Left hindlimb (tissue), 1 donor: ENCODE measurements at regions not wholly inside any gene's neighbourhood (a gene's known extent, or its start where the extent isn't known, plus 50 kb on each side); places are given as distances from the start of the nearest gene placed in this dataset.
A peak's percentile ranks its signal among the peaks of the same experiment; 100 is the strongest.
"Not testable (repeated sequence)": the region's sequence is repeated elsewhere in the genome, so short reads cannot be mapped to it uniquely, and the experiment has no call there.

ENCODE experiments used
- DNase-seq: peaks from one replicate; pipeline ENCODE4 v3.0.0-alpha.2; 2018

DNA sequence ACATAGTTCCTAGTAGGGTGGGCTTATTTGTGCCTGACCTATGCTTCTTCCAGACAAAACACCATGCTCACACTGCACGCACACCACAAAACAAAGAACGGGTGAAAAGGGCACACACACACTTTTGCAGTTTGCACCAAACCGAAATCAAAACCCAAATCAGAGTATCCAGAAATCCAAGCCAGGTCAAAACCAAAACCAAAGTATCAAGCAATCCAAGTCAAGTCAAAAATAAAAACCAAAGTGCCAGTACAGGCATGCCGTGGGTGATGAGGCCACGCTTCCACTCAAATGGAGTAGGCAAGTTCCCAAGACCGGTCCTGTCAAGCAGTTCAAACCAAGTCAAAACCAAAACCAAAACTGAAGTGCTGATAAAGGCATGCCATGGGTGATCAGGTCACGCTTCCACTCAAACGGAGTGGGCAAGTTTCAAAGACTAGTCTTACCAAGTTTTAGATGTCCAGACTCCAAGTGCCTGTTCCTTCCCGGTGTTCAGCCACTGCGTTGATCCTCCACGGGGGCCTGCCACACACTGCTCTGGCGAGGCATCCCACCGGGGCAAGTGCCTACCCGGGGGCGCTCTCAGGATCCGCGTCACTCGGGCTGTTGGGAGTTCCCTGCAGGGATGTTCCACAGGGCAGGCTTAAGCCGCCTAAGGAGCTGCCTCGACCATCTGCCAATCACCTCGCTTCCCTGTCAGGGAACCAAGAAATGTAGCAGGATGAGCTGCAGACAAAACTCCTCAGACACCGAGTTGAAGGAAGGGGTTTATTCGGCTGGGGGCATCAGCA, 184.5 kb upstream of the SGO1 start:
- not testable (repeated sequence) for DNase-seq

DNA sequence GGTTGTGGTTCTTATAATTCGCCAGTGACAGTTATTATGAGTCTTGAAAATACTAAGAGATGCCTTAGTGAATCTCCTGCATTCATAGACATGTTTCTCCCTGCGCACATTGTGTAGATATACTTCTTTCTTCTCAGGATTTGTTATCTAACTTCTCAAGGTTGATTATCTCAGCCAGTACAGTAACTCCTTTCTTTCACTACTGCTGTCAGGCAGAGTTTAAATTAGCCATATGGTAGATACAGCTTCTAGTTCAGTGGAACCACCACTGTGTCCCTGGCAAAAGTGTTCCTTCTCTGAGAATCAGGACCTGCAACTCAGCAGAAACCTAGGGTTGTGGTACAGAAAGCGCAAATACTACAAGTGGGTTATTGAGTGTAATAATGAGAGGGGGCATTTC, 175.0 kb upstream of the SGO1 start:
- no peak for DNase-seq

DNA sequence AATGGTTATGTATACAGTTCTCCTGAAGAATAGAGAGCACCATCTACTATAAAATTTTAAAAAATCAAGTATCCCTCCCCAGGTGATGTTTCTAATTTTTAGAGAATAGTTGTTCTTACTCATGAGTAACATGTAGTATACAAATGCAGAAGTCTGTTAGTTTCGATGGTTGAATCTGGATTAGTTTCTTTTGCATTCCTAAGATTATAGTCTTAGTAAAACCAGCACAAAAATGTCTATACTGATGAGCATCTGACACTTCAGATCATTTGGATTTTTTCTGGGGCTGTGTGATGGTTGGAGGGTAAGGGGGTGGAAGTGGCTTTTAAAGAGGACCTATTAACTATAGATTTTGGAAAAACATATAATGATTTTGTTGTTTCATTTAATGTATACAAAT, 167.3 kb upstream of the SGO1 start:
- no peak for DNase-seq

DNA sequence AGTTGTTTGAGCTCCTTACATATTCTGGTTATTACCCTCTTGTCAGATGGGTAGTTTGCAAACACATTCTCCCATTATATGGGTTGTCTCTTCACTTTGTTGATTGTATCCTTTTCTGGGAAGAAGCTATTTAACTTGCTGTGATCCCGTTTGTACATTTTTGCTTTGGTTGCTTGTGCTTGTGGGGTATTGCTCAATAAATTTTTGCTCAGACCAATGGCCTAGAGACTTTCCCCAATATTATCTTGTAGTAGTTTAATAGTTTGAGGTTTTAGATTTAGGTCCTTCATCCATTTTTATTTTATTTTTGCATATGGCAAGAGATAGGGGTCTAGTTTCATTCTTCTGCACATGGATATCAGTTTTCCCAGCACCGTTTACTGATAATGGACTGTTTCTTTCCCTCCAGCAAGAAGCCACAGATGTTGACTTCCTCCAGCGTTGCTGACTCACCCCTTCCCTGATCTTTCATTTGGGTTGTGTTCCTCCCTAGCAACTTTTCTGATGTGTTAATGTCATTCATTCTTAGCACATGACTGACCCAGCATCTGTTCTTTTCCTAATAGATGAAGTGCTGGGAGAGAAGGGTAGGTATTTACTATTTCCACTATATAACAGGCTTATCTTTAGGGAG, 166.7 kb upstream of the SGO1 start:
- DNase-seq: no peak

DNA sequence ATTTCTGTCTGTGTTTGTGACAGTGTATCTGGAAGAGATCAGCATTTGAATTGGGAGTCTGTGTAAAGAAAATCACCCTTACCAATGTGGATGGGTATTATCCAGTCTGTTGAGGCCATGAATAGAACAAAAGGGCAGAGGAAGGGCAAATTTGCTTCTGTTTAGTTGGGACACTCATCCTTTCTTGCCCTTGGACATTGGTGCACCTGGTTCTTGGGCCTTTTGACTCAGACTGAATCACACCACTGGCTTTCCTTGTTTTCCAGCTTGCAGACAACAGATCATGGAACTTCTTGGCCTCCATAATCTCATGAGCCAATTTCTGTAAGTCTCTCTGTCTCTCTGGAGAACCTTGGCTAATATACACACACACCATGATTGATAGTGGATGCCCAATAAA, 164.4 kb upstream of the SGO1 start:
- DNase-seq: no peak

DNA sequence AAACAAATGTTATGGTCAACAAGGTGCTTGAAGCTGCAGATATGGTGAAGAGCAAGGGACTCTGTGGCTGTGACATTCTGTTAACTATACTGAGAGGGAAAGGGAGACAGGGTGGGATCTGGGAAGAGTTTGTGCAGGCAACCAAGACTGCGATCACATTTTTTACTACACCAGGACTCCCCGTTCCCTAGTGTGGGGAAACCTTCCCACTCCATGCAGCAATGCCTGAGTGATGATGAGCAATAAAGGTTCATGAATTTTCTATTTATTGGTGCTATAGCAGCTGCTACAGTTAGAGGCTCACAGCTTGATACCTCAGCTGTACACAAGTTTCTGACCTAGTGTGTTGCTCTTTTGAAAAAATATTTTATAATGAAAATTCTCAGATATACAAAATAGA, 160.9 kb upstream of the SGO1 start:
- no peak for DNase-seq

DNA sequence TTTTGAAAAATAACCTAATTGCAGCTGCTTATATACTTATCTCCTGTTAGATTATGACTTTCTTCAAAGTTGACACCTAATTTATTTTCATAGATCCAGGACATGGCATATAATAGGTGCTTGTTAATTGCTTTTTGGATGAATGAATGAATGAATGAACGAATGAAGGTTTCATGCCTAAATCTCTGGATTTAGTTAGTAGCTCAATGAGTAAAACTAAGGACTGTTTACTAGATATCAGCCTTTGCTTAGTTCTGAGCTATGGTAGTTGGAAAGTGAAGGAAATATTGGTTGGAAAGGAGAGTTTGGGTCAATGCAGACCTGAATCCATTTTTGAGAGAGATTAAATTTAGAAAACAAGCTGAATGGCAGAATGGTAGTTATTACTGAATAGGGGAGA, 160.4 kb upstream of the SGO1 start:
- no peak for DNase-seq

DNA sequence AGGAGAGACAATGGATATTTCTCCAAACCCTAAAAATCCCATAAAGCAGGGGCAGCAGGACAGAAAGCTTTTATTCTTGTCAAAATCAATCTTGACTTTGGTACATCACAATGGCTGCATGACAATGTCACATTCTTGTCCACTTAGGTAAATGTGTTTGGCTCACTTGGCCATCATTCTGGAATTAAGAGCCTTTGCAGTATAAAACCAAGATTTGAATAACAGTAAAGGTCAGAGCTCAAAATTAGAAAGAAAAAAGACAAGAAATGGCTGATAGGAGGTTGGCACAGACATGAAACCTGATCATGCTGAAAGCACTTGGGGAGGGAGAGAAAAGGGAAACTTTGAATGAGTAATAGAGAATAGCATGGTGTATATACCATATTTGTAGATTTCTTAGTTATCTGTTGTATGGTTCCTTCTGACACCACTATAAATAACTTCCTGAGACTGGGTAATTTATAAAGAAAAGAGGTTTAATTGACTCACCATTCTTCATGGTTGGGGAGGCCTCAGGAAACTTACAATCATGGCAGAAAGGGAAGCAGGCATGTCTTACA, 158.5 kb upstream of the SGO1 start:
- no peak for DNase-seq

DNA sequence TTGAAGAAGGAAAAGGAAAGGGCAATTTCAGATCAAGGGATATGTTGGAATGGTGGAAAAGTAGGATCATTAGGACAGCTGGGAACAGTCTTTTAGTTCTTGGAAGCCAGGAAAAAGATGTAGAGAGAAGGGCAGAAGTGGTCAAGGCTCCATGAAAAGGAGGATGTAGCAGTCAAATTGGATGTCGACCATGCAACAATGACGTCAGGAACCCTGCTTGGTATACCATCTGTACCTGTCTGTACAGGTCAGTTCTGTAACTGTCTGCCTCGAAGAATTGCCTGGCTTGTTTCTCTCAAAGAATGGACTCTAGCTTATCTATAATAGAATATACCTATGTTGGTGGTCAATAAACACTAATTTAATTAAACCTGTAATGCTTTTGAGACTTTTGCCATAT, 157.8 kb upstream of the SGO1 start:
- no peak for DNase-seq

DNA sequence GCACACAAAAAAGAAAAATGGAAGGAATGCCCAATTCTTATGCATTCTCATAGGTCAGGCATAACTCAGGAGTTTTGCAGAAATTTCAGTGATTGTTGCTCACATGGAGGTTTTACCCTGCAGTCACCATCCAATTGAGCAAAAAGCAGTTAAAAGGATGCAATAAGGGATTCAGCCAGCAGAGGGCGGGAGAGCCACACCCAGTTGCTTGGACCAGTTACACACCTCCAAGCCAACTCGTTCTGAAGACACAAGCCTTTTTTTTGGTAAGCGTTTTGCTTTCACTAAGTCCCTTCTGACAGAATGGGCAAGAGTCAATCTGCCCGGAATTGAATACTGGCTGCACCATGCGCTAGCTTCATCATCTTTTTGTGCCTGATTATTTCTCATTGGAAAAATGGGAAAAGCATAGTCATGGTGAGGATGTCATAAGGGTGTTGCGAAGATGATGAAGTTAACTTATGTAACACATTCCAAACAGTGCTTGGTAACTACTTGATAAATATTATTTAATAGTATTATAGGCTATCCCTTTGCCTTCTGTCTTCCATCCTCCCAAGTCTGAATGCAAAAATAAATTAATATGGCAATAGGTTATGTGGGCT, 154.4 kb upstream of the SGO1 start:
- DNase-seq: peak; percentile 75

DNA sequence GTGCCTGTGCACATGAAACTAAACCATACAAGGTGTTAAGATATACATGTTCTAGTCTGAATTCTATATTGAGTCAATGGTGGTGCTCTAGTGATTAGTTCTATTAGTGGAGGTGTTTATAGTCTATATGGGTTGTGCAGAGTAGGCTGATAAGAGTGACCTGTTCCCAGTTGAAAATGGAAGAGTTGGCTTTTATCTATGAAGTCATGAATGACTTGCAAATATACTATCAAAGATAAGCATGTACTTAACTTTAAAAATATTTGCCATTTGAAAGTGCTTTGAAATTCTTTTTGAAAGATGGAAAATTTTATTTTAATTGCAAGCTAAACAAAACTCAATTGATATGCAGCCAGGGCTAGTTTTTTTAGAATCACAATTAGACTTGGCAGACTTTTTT, 150.6 kb upstream of the SGO1 start:
- no peak for DNase-seq

DNA sequence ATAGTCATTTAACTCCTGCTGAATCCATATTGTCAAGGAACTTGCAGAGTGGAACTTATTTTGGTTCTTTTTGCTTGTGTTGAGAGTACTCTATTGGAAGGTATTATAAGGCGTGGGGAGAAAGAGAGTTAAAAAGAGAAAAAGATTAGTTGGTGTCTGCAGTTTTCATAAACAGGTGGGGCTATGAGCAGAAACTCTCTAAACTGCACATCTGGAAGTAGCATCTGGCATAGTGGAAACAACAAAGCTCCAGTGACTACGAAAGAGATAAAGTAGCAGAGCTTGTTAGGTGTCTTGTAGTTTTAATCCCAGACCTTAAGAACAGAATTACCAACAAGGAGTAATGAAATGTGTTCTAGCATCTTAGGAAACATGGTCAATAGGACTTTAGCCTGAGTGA, 148.8 kb upstream of the SGO1 start:
- no peak for DNase-seq

DNA sequence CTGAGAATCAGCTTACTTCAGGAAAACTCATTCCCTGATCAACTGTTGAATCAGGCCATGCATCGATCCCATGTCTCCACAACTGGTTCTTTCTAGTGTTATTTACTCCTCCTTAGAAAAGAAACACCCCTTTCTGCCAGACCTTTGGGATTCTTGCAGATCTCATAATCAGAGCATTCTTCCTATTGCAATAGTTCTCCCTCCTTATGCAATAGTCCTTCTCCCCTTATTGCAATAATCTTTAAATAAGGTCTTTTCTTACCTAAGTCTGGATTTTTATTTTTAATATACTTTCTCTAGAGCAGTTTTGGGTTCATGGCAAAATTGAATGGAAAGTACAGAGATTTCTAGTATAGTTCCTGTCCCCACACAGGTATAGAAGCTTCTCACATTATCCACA, 141.9 kb upstream of the SGO1 start:
- no peak for DNase-seq

DNA sequence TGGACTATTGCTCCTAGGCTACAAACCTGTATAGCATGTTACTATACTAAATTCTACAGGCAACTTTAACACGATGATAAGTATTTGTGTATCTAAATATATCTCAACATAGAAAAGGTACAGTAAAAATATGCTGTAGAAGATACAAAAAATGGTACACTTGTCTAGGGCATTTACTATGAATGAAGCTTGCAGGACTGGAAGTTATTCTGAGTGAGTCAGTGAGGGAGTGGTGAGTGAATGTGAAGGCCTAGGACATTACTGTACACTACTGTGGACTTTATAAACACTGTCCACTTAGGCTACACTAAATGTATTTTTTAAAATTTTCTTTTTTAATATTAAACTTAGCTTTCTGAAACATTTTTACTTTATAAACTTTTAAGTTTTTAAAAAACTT, 140.5 kb upstream of the SGO1 start:
- no peak for DNase-seq

DNA sequence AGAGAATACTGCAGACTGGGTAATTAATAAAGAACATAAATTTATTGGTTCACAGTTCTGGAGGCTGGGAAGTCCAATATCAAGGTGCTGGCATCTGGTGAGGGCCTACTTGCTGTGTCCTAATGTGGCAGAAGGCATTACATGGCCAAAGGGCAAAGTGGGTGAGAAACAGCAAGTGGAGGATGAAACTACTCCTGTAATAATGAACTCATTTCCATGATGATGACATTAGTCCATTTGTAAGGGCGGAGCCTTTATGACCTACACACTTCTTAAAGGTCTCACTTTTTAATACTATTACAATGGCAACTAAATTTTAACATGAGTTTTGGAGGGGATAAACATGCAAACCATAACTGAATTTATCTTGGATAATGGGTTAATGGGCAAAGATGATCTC, 139.6 kb upstream of the SGO1 start:
- no peak for DNase-seq

DNA sequence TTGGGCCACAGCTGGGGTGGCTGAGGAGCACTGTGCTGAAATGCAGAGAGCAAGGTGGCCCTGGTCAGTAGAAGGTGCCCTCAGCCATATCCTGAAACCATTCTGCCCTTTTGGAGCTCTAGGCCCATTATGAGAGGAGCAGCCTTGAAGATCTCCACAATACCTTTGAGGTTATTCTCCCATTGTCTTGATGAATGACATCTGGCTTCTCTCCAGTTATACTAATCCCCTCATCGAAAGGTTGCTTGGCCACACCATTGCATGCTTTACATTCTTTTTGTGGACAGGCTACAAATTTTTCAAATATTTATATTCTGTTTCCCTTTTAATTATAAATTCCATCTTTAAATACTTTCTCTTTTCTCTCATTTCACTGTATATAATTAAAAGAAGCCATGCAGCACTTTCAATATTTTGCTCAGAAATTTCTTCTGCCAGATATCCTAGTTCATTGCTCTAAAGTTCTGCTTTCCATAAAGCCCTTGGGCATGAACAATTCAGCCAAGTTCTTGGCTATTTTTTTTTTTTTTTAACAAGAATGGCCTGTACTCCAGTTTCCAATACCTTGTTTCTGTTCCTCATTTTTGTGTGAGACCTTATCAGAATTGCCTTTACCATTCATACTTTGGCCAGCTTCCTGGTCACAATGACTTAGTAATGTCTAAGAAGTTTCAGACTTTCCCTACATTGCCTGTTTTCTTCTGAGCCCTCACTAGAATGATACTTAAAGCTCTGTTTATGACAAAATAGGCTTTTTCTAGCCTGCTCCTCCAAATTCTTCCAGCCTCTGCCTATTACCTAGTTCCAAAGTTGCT, 138.9 kb upstream of the SGO1 start:
- DNase-seq: no peak

DNA sequence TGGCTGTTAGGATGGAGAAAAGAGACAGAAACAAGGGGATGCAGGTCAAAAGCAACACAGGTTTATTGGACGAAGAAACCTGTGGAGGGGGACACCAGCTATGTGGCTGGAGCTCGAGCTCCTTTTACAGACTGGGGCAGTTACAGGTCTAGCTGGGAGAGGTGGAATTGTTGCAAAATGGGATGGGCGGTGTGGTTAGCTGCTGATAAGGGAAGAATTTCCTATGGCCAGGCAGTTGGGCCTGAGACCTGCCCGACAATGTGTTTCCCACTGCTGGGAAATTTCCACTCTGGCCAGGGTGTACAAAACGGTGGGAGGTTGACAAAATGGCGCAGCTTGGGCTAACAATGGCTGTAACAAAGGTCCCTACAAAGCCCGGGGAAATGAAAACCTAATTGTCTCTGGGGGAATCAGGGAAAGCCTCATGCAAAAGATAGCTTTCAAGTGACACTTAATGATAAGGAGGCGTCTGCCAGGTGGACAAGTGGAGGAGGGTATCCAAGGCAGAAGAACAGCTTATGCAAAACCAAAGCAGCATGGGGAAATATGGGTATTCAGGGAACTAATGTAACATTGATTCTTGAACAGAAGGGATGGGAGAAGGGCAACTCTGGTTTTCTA, 137.4 kb upstream of the SGO1 start:
- no peak for DNase-seq

DNA sequence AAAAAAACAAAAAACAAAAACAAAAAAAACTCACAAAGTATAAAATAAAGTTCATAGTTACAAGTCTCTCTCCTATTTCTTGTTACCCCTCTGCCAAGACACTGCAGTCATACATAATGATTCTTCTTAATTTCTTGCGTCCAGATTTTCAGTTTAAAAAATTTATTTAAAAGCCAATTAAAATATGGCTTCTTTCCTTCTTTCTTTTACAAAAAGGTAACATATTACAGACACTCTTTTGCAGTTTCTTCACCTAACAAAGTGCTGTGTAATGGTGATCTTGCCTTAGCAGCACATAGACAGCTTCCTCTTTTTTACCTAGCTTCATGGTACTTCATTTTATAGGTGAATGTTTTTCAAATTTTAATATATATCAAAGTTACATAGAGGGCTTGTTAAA, 136.1 kb upstream of the SGO1 start:
- DNase-seq: no peak

DNA sequence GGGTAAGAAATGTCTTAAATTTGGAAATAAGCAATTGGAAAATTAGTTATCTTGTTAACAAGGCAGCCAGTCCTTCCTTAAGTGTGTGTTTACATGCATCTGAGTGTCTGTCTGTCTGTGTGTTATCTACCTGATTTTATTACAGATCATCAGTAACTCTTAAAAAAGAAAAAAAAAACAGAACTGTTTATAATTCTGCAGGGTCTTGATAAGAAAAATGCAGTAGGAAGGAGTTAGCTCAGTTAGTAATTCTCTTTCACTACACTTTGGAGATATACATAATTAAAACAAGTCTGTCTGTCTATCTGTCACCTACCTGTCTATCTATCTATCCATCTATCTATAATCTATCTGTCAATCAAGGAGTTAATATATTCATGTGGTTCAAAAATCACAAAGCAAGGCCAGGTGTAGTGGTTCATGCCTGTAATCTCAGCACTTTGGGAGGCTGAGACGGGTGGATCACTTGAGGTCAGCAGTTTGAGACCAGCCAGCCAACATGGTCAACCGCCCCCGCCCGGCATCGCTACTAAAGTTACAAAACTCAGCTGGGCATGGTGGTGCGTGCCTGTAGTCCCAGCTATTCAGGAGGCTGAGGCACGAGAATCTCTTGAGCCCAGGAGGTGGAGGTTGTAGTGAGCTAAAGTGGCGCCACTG, 135.5 kb upstream of the SGO1 start:
- no peak for DNase-seq

DNA sequence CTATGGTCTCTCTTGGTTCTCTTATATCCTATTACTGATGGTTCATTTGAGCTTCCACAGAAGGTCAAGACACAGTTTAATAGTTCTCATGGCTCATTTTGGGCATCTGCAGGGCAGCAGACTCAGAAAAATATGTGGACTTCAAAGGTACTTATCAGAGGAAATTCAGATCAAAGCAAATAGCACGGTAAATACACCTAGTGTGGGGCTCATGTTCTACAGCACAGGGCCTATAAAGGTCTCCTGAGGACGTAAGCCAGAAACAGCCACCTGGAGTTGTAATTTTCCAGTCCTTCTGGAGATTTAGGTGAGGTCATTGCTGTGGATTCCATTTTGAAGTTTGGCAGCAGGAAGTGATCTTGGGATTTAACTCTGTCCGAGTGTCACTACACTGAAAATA, 134.5 kb upstream of the SGO1 start:
- DNase-seq: no peak

DNA sequence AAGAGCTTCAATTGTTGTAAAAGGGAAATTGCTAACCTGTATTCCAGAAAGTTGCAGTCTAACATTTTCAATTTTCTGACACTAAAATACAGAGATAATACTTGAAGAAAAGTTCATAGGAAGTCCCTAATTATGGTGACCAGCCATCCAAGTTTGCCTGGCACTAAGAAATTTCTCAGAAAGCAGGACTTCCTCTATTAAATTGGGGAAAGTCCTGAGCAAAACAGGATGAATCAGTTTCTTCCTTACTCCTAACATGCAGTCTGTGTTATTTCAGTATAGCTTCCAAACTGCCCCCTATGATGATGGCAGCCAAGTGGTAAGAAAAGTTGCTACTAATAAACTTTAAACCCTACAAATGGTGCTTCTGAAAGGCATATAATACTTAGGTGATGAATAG, 133.5 kb upstream of the SGO1 start:
- no peak for DNase-seq

DNA sequence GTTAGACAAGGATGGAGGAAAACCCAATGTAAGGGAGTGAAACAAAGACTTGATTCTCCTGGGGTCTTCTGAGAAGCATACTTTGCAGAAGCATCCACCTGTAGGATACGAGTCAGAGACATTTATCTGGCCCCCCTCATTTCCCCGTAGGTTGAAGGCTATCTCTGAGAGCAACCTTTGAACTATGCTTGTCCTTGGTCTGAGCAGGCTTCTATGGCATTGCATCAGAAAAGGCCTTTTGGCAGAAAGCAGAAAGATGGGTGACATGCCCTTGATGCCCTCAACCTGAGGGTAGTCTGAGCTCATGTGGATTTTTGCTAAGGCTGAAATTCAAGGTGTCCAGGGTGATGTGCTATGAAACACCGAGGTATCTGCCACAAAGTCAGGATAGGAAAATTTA, 131.6 kb upstream of the SGO1 start:
- DNase-seq: no peak
